ENCODE measurements at regions not wholly inside any gene's neighbourhood (a gene's known extent, or its start where the extent isn't known, plus 50 kb on each side); places are given as distances from the start of the nearest gene placed in this dataset.
A peak's percentile ranks its signal among the peaks of the same experiment; 100 is the strongest.

DNA sequence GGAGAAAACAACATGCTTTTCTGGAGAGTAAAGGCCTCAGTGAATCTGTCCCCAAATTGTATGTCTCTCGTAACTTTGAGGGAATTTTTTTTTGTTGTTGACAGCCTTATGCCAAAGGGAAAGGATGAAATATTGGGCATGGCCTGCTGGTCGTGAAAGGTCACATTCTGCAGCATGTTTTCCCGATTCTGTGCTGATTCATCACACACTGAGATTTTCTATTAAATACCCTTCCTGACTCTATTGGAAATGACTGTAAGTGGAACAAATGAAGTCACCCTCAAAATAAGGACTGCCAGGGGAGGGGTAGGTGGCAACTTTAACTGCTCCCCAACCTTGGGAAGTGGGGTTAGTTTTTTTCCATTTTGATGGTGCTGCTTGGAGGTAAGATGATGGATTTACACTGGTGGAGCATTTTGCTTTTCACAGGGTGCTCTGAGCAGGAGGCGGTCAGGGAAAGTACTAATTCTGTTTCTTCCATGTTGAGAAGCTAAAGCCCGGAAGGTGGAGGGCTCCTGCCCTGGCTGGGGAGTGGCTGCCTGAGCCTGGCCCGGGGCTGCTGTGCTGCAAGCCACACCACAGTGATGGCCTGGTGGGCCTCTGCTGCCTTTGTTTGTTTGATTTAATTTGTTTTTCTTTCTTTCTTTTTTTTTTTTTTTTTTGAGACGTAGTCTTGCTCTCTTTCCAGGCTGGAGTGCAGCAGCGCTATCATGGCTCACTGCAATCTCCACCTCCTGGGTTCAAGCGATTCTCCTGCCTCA lies 116.8 kb upstream of the SPATA13 start:
- 50 to 85% (median 69%) methylated on average over 2 to 6 of the region's 9 CpGs; no CpG with 5 or more reads in 2 of the 10 experiments for WGBS, 10 experiments
- in situ Hi-C loops (cut with MboI; ENCODE audit: low pct_unique_long_range_greater_than_20kb in 2 of 9, low sequenced_read_pairs in 9 of 9, unreplicated experiment in 9 of 9) = loop anchor here in 3 of 9 experiments (25.0 kb wide), 2 partner anchors 169 to 194 kb away; no protein-coding TSS in a partner anchor
- Histone ChIP-seq H3K4me3 (no peak overlapping the region), H3K4me1 (replicated peaks in 1 of 2) (peaks cover 38 to 53% of the 10 kb centered on the region in 2 donors), H3K27ac (no peak overlapping the region)
- ATAC-seq (replicated peaks in 6 of 8) = peak in 6 of 8 experiments; percentile 23 to 56 (median 36)

DNA sequence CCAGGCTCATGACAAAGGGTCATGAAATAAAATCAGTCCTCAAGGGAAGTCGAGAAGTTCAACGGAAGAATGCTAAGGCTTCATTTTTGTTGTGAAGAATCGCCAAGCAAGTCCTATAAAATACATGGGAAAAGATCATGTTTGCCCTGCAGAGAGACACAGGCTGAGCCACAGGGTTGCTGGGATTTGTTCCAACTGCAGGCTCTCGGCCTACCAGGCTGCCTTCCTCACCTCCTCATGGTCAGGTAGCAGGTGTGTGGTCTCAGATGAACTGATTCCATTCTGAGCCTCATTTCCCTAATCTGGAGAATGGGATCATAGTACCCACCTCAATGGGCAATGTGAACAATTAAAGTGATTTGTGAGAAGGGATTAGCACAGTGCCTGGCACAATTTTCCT lies 114.9 kb upstream of the SPATA13 start:
- Histone ChIP-seq H3K4me3 (no peak overlapping the region), H3K4me1 (replicated peaks in 1 of 2) (peaks cover 26 to 34% of the 10 kb centered on the region in 2 donors), H3K27ac (no peak overlapping the region)
- 37 to 94% (median 83%) methylated on average over 1 to 4 of the region's 4 CpGs; no CpG with 5 or more reads in 2 of the 10 experiments for WGBS, 10 experiments
- in situ Hi-C loops (cut with MboI; ENCODE audit: low pct_unique_long_range_greater_than_20kb in 2 of 9, low sequenced_read_pairs in 9 of 9, unreplicated experiment in 9 of 9) = loop anchor here in 3 of 9 experiments (25.0 kb wide), 2 partner anchors 167 to 192 kb away; no protein-coding TSS in a partner anchor
- ATAC-seq (replicated peaks in 6 of 8) = no peak

DNA sequence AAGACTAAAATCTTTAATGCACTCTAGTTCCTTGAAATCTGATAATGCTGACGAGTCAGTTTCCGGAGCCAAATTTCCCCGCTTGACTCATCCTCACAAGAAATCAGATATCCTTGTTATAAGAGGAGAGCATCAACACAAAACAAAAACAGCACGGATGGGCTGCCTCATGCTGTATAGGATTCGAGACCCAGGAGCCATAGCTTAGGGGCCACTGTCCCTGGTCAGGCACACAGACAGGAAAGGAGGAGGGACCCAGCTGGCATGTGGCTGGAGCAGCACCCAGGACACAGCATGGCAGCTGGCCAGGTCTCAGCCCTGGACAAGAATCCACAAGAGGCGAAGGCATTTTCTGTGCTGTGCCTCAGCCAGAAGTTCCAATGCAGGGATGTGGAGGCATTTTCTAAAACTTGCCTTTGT lies 110.2 kb upstream of the SPATA13 start:
- WGBS, 10 experiments = 3 to 100% (median 60%) methylated on average over 2 to 5 of the region's 6 CpGs; no CpG with 5 or more reads in 2 of the 10 experiments
- in situ Hi-C loops (cut with MboI; ENCODE audit: low pct_unique_long_range_greater_than_20kb in 2 of 9, low sequenced_read_pairs in 9 of 9, unreplicated experiment in 9 of 9) = loop anchor here in 1 of 9 experiments (25.0 kb wide), 1 partner anchor 162 kb away; no protein-coding TSS in a partner anchor
- Histone ChIP-seq H3K27ac (no peak overlapping the region), H3K4me3 (no peak overlapping the region), H3K4me1 (replicated peaks in 1 of 2) (peaks cover 4% of the 10 kb centered on the region in 2 donors)
- ATAC-seq (replicated peaks in 6 of 8) = peak in 2 of 8 experiments; percentile 28 to 66

DNA sequence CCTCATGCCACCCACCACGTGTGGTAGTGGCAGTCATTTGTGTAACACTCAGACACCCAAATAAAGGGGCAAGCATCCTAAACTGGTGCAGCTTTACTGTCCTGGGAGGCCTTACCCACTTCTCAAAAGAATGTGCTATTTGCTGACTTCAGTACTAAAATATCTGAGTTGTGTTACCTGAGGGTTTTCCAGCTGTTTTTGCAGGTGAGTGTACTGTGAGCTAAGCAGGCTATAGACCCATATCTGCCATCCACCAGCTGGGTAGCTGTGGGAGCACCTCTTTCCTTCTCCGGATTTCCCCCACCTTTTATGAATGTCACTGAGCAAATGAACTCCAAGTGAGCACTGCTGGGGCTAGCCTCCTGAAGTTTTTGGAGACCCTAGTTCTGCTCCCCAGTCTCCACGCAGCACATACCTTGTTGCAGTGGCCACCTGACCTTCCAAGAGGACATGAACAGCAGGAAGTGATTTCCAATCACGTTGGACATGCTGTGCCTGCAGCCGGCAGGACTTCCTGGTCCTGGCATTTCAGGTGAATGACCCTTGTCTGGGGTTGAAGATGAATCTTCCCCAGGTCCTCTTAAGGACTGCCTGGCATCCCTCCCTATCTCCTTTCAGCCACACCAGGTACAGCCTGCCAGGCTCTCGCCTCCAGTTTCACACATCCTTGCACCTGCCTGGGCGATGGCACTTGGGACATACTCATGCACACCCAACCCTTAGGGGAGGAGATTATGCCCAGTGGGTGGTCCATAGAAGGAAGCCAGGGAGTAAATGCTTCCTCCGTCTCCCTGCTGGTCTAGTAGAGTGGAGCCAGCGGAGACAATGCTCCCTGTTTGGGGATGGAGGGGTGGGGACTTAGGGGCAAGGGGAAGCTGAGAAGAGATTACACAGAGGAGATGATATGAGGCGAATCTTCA lies 109.5 kb upstream of the SPATA13 start:
- no peak overlapping the region for H3K4me3 ChIP-seq
- peaks cover 4% of the 10 kb centered on the region in 2 donors for H3K4me1 ChIP-seq (replicated peaks in 1 of 2)
- ATAC-seq (replicated peaks in 6 of 8) = no peak
- in situ Hi-C loops (cut with MboI; ENCODE audit: low pct_unique_long_range_greater_than_20kb in 2 of 9, low sequenced_read_pairs in 9 of 9, unreplicated experiment in 9 of 9) = loop anchor here in 1 of 9 experiments (25.0 kb wide), 1 partner anchor 161 kb away; no protein-coding TSS in a partner anchor
- 0 to 100% (median 78%) methylated on average over 1 to 6 of the region's 10 CpGs; no CpG with 5 or more reads in 4 of the 10 experiments for WGBS, 10 experiments
- no peak overlapping the region for H3K27ac ChIP-seq

DNA sequence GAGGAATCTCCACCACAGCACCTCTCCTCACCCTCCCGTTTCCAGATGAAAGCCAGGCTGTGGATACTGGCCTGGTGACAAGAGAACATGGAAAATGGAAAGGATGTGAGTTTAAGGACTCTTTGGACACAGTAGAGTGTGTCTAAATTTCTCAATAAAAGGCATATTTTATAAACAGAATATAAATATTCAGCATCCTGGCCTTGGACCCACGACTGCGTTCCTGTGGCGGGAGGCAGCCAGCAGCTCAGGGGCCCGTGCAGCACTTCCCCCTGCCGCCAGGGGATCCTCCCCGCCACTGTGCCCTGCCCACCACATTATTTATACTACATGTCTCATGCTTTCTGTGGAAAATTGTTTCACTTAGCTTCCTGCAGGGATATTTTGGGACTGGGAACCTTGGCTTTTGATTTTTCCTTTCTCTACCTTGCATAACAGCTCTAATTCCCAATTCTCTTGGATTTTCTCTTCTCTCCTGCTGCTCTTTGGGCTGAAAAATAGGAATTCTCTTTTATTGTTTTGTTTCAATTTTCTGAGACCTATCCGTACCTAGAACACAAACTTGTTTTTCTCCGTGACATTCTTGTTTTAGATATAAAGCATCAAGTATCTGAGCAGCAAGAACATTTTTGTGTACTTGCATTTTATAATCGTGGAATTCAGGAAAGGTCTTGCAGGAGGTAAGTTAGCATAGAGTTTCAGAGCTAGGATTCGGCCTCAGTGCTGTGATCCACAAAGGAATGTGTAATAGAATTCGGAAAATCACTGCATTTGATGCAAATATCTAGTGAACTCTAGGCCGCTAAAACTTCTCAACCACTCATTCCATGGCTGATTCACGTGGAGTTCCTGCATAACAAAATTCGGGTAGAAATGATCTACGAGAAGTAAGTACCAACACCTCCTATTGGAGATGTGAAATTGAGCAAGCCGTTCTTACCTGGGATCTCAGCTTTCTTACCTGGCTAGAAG lies 107.7 kb upstream of the SPATA13 start:
- Histone ChIP-seq H3K4me3 (no peak overlapping the region), H3K27ac (no peak overlapping the region), H3K4me1 (replicated peaks in 1 of 2) (peaks cover 4% of the 10 kb centered on the region in 2 donors)
- in situ Hi-C loops (cut with MboI; ENCODE audit: low pct_unique_long_range_greater_than_20kb in 2 of 9, low sequenced_read_pairs in 9 of 9, unreplicated experiment in 9 of 9) = loop anchor here in 1 of 9 experiments (25.0 kb wide), 1 partner anchor 159 kb away; no protein-coding TSS in a partner anchor
- WGBS, 10 experiments = 13 to 100% (median 77%) methylated on average over 1 to 10 of the region's 17 CpGs; no CpG with 5 or more reads in 1 of the 10 experiments
- peak in 6 of 8 experiments; percentile 14 to 70 (median 30) for ATAC-seq (replicated peaks in 6 of 8)

DNA sequence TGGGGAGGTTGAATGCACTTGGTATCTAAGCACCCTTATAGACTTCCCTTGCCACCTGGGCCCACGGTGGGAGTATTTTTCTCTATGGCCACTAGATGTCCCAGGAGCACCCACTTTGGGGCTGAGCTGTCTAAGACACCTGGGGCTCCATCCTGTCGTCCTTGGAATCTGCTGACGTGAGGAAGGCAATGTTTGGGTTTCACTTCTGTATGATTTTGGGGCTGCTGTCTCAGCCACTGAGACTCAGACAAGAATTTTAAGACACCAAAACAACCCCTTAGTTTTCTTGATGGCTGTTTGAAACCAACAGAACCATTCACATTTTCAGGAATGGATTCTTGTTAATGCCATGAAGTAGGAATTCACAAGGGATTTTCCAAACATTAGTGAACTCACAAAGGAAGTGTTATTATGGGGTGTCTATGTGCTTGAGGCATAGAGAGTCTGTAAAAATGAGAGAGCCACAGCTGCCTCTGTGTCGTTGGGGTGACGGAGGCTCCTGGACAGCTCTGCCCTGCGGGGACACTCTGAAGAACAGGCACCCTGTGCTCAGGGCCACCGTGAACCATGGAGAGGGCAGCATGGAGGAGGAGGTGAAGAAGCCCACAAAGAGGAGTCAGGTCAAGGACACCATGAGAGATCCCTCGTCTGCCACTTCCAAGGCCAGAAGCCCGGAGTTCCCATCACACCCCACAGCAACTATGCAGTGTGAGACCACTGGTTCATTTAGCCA lies 106.8 kb upstream of the SPATA13 start:
- Histone ChIP-seq H3K4me3 (no peak overlapping the region), H3K27ac (no peak overlapping the region), H3K4me1 (replicated peaks in 1 of 2) (peaks cover 4% of the 10 kb centered on the region in 2 donors)
- in situ Hi-C loops (cut with MboI; ENCODE audit: low pct_unique_long_range_greater_than_20kb in 2 of 9, low sequenced_read_pairs in 9 of 9, unreplicated experiment in 9 of 9) = loop anchor here in 1 of 9 experiments (25.0 kb wide), 1 partner anchor 159 kb away; no protein-coding TSS in a partner anchor
- ATAC-seq (replicated peaks in 6 of 8) = peak; percentile 74 to 97 (median 95)
- WGBS, 10 experiments = 0 to 80% (median 33%) methylated on average over 1 to 7 of the region's 9 CpGs; no CpG with 5 or more reads in 2 of the 10 experiments

DNA sequence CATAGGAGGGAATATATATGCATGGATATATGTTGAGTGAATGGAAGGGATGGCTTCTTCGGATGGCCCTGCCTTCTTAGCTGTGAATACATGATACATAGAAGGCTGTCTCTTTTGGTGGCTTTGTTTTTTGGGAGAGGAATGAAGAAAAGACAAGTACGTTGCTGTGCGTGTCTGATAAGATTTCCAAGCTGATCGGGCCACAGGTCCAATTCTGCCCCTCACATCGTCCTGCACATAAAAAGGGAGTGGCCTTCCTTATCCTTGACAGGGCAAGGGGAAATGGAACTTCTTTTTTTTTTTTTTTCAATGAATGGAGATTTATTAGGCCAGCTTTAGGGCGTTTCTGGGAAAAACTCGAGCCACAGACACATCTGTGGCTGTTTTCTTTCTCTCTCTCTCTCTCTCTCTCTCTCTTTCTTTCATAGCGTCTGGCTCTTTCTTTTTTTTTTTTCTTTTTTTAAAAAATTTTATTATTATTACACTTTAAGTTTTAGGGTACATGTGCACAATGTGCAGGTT lies 103.8 kb upstream of the SPATA13 start:
- Histone ChIP-seq H3K4me3 (no peak overlapping the region), H3K27ac (no peak overlapping the region), H3K4me1 (replicated peaks in 1 of 2) (peaks cover 4% of the 10 kb centered on the region in 2 donors)
- 22 to 100% (median 67%) methylated on average over 2 to 8 of the region's 8 CpGs; no CpG with 5 or more reads in 1 of the 10 experiments for WGBS, 10 experiments
- in situ Hi-C loops (cut with MboI; ENCODE audit: low pct_unique_long_range_greater_than_20kb in 2 of 9, low sequenced_read_pairs in 9 of 9, unreplicated experiment in 9 of 9) = loop anchor here in 1 of 9 experiments (25.0 kb wide), 1 partner anchor 156 kb away; no protein-coding TSS in a partner anchor
- peak in 2 of 8 experiments; percentile 54 to 66 for ATAC-seq (replicated peaks in 6 of 8)

DNA sequence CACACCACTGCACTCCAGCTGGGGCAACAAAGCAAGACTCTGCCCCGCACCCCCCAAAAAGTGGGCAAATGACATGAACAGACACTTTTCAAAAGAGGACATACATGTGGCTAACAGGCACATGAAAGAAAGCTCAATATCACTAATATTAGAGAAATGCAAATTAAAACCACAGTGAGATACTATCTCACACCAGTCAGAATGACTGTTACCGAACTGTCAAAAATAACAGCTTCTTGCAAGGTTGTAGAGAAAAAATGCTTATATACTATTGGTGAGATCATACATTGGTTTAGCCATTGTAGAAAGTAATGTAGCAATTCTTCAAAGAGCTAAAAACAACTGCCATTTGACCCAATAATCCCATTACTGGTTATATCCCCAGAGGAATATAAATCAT lies 99.5 kb upstream of the SPATA13 start:
- ATAC-seq (replicated peaks in 6 of 8) = no peak
- H3K4me1 ChIP-seq (replicated peaks in 1 of 2) = peaks cover 8 to 15% of the 10 kb centered on the region in 2 donors
- H3K4me3 ChIP-seq = no peak overlapping the region
- in situ Hi-C loops (cut with MboI; ENCODE audit: low pct_unique_long_range_greater_than_20kb in 2 of 9, low sequenced_read_pairs in 9 of 9, unreplicated experiment in 9 of 9) = loop anchor here in 1 of 9 experiments (25.0 kb wide), 1 partner anchor 151 kb away; no protein-coding TSS in a partner anchor
- WGBS, 10 experiments = 67 to 100% (median 100%) methylated on average over 1 to 2 of the region's 2 CpGs; no CpG with 5 or more reads in 3 of the 10 experiments
- no peak overlapping the region for H3K27ac ChIP-seq

DNA sequence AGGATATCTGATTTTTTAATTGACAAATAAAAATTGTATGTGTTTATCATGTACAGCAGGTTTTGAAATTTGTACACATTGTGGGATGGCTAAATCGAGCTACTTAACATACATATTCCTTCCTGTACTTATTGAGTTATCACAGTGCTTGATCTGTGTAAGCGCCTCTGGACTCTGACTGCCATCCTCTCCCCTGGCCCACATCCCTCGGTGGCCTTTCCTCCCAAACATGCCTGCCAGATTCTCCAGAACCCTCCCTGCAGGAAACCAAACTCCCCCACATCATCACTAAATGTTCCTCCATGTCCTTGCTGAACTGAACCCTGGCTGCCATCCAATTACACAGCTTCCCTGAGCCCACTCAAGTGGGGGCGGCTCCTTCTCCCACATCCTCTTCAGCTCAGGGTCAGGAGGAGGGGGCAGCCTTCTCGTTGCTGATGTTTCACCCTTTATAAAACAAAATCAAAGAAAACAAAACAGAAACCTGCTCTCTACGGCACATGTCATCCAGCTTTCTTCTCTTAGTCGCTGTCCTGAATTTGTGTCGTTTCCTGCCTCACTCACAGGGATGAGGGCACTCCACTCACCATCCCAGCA lies 97.1 kb upstream of the SPATA13 start:
- Histone ChIP-seq H3K4me3 (no peak overlapping the region), H3K27ac (no peak overlapping the region), H3K4me1 (replicated peaks in 1 of 2) (peaks cover 8 to 22% of the 10 kb centered on the region in 2 donors)
- 0 to 87% (median 76%) methylated on average over 1 to 7 of the region's 8 CpGs; no CpG with 5 or more reads in 1 of the 10 experiments for WGBS, 10 experiments
- ATAC-seq (replicated peaks in 6 of 8) = peak in 1 of 8 experiments; percentile 18
- in situ Hi-C loops (cut with MboI; ENCODE audit: low pct_unique_long_range_greater_than_20kb in 2 of 9, low sequenced_read_pairs in 9 of 9, unreplicated experiment in 9 of 9) = loop anchor here in 1 of 9 experiments (25.0 kb wide), 1 partner anchor 149 kb away; no protein-coding TSS in a partner anchor

DNA sequence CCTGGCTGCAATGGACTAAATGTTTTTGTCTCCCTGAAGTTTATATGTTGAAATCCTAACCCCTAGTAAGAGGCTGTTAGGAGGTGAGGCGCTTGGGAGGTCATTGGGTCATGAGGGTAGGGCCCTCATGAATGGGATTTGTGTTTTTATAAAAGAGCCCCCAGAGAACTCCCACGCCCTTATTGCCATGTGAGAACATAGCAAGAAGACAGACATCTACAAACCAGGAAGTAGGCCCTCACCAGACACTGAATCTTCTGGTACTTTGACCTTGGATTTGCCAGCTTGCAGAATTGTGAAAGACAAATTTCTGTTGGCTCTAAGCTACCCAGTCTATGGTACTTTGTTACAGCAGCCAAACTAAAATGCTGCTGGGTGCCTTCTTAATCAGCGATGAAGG lies 96.1 kb upstream of the SPATA13 start:
- 40 to 92% (median 80%) methylated on average over 1 to 3 of the region's 3 CpGs; no CpG with 5 or more reads in 3 of the 10 experiments for WGBS, 10 experiments
- Histone ChIP-seq H3K4me1 (replicated peaks in 1 of 2) (peaks cover 8 to 22% of the 10 kb centered on the region in 2 donors), H3K27ac (no peak overlapping the region), H3K4me3 (no peak overlapping the region)
- no peak for ATAC-seq (replicated peaks in 6 of 8)
- in situ Hi-C loops (cut with MboI; ENCODE audit: low pct_unique_long_range_greater_than_20kb in 2 of 9, low sequenced_read_pairs in 9 of 9, unreplicated experiment in 9 of 9) = loop anchor here in 1 of 9 experiments (25.0 kb wide), 1 partner anchor 148 kb away; no protein-coding TSS in a partner anchor

All from motor neuron (in vitro differentiated cells).